CD4-positive, alpha-beta memory T cell (primary cell): ENCODE measurements at regions not wholly inside any gene's neighbourhood (a gene's known extent, or its start where the extent isn't known, plus 50 kb on each side); places are given as distances from the start of the nearest gene placed in this dataset.

Experiments
- CTCF ChIA-PET: fragments of 350-600 bp; sonication (Branson Sonifier 250); formaldehyde crosslinking; loops from one replicate; lab custom pipeline; 2021; ENCODE audit warnings: inconsistent platforms; ENCODE audit not compliant: partially characterized antibody; lab: Charles Lee
- POLR2A ChIA-PET: fragments of 350-600 bp; sonication (Branson Sonifier 250); formaldehyde crosslinking; loops from one replicate; lab custom pipeline; 2021; ENCODE audit not compliant: partially characterized antibody; lab: Charles Lee
- DNase-seq, 5 donors: peaks; one replicate each; pipeline versions ENCODE4 v3.0.0 to v3.0.0-alpha.2; 2020 to 2022; ENCODE audit warnings: mixed read lengths in 1 of 5
- H3K27ac ChIP-seq: one replicate; pipeline ENCODE4 v1.7.0; 2013; ENCODE audit warnings: low read depth, low read length
- H3K27me3 ChIP-seq: 2 replicates; pipeline ENCODE4 v1.7.0; 2013; ENCODE audit warnings: mild to moderate bottlenecking, low read length, moderate library complexity; ENCODE audit not compliant: insufficient read depth
- H3K36me3 ChIP-seq: 2 replicates; pipeline ENCODE4 v1.7.0; 2013; ENCODE audit warnings: mild to moderate bottlenecking, low read length, moderate library complexity; ENCODE audit not compliant: insufficient read depth
- H3K4me1 ChIP-seq: 2 replicates; pipeline ENCODE4 v1.7.0; 2013; ENCODE audit warnings: mild to moderate bottlenecking, low read length, moderate library complexity; ENCODE audit not compliant: insufficient read depth
- H3K4me3 ChIP-seq, 2 donors: one replicate each; pipeline ENCODE4 v1.7.0; 2013; ENCODE audit warnings: low read length in 2 of 2, mild to moderate bottlenecking in 1 of 2
- H3K9me3 ChIP-seq, 2 donors: one replicate each; pipeline ENCODE4 v1.7.0; 2013; ENCODE audit warnings: low read length in 2 of 2, control low read depth in 1 of 2; ENCODE audit not compliant: control insufficient read depth in 1 of 2
- H3K27ac Mint-ChIP-seq, 7 donors: one replicate each; pipeline ENCODE4 v1.8.0; 2020 to 2021; ENCODE audit warnings: mixed read lengths in 7 of 7, mild to moderate bottlenecking in 6 of 7, inconsistent platforms in 3 of 7, moderate library complexity in 3 of 7
- H3K27me3 Mint-ChIP-seq, 2 donors: one replicate each; pipeline ENCODE4 v1.8.0; 2020 to 2021; ENCODE audit warnings: mixed read lengths in 2 of 2
- H3K36me3 Mint-ChIP-seq, 2 donors: one replicate each; pipeline ENCODE4 v1.8.0; 2020 to 2021; ENCODE audit warnings: mixed read lengths in 2 of 2, inconsistent platforms in 1 of 2, mild to moderate bottlenecking in 1 of 2
- H3K4me1 Mint-ChIP-seq, 4 donors: one replicate each; pipeline ENCODE4 v1.8.0; 2020 to 2021; ENCODE audit warnings: mixed read lengths in 4 of 4, mild to moderate bottlenecking in 1 of 4
- H3K4me3 Mint-ChIP-seq, 8 donors: one replicate each; pipeline ENCODE4 v1.8.0; 2020 to 2021; ENCODE audit warnings: mixed read lengths in 8 of 8, mild to moderate bottlenecking in 7 of 8, moderate library complexity in 6 of 8, inconsistent platforms in 3 of 8
- H3K9me3 Mint-ChIP-seq, 8 donors: one replicate each; pipeline ENCODE4 v1.8.0; 2020 to 2021; ENCODE audit warnings: mixed read lengths in 8 of 8, mild to moderate bottlenecking in 5 of 8, inconsistent platforms in 3 of 8, moderate library complexity in 1 of 8
- intact Hi-C: fragments of 100-400 bp; cut with micrococcal nuclease; formaldehyde crosslinking; loops from one replicate; pipeline ENCODE4 v1.15.1; 2023

GRCh38 chr3:156768390-156768789, 57.8 kb upstream of the LEKR1 start:
- POLR2A ChIA-PET: no interaction called here

GRCh38 chr3:156769721-156770654, 56.2 kb upstream of the LEKR1 start:
- no peak for DNase-seq
- ChIA-PET POLR2A (no interaction called here), CTCF (no interaction called here)
- Histone ChIP-seq H3K27me3 (no peaks in the 10 kb centered on the region), H3K9me3 (no peaks in the 10 kb centered on the region), H3K36me3 (no peaks in the 10 kb centered on the region), H3K27ac (no peak overlapping the region), H3K4me1 (no peaks in the 10 kb centered on the region), H3K4me3 (no peak overlapping the region)
- Mint-ChIP-seq H3K4me1 (no peaks in the 10 kb centered on the region), H3K27me3 (no peaks in the 10 kb centered on the region), H3K27ac (no peak overlapping the region), H3K4me3 (no peak overlapping the region), H3K9me3 (no peaks in the 10 kb centered on the region), H3K36me3 (no peaks in the 10 kb centered on the region)
- intact Hi-C loops: no loop called here

More at GRCh38 chr3:156768390-156768789, 57.8 kb upstream of the LEKR1 start:
- Mint-ChIP-seq H3K27me3 (no peaks in the 10 kb centered on the region), H3K4me1 (no peaks in the 10 kb centered on the region), H3K27ac (no peak overlapping the region), H3K36me3 (no peaks in the 10 kb centered on the region), H3K4me3 (no peak overlapping the region), H3K9me3 (no peaks in the 10 kb centered on the region)
- Histone ChIP-seq H3K9me3 (no peaks in the 10 kb centered on the region), H3K27me3 (no peaks in the 10 kb centered on the region), H3K4me3 (no peak overlapping the region), H3K36me3 (no peaks in the 10 kb centered on the region), H3K4me1 (no peaks in the 10 kb centered on the region), H3K27ac (no peak overlapping the region)
- intact Hi-C loops: no loop called here
- CTCF ChIA-PET: interaction anchor here (0.8 kb wide), 1 partner anchor 17 kb away, joined by 4 read pairs; no protein-coding TSS in a partner anchor
- no peak for DNase-seq

- H3K36me3 Mint-ChIP-seq: no peaks in the 10 kb centered on the region
- intact Hi-C loops: no loop called here
- no peaks in the 10 kb centered on the region for H3K27me3 Mint-ChIP-seq
- H3K9me3 Mint-ChIP-seq: no peaks in the 10 kb centered on the region
- no peak overlapping the region for H3K4me3 Mint-ChIP-seq
- H3K4me3 ChIP-seq: no peak overlapping the region
- H3K36me3 ChIP-seq: no peaks in the 10 kb centered on the region
- no peaks in the 10 kb centered on the region for H3K4me1 ChIP-seq
- ChIA-PET POLR2A (no interaction called here), CTCF (no interaction called here)
- no peak for DNase-seq
- no peak overlapping the region for H3K27ac Mint-ChIP-seq
- no peak overlapping the region for H3K27ac ChIP-seq
- no peaks in the 10 kb centered on the region for H3K4me1 Mint-ChIP-seq
- H3K9me3 ChIP-seq: no peaks in the 10 kb centered on the region
- no peaks in the 10 kb centered on the region for H3K27me3 ChIP-seq
Observed at GRCh38 chr3:156770699-156771414, 55.3 kb upstream of the LEKR1 start.

- H3K9me3 ChIP-seq: no peaks in the 10 kb centered on the region
- H3K4me1 ChIP-seq: no peaks in the 10 kb centered on the region
- H3K36me3 ChIP-seq: no peaks in the 10 kb centered on the region
- H3K36me3 Mint-ChIP-seq: no peaks in the 10 kb centered on the region
- ChIA-PET CTCF (interaction anchor here (0.9 kb wide), 1 partner anchor 294 kb away, joined by 3 read pairs; no protein-coding TSS in a partner anchor), POLR2A (no interaction called here)
- no peaks in the 10 kb centered on the region for H3K9me3 Mint-ChIP-seq
- H3K27me3 ChIP-seq: no peaks in the 10 kb centered on the region
- peaks cover 0 to 2% (median 0%) of the 10 kb centered on the region in 4 donors for H3K4me1 Mint-ChIP-seq
- no peak overlapping the region for H3K4me3 Mint-ChIP-seq
- peaks cover 0 to 2% of the 10 kb centered on the region in 2 donors for H3K27me3 Mint-ChIP-seq
- intact Hi-C loops: no loop called here
- H3K27ac Mint-ChIP-seq: no peak overlapping the region
- H3K27ac ChIP-seq: no peak overlapping the region
- no peak for DNase-seq
- no peak overlapping the region for H3K4me3 ChIP-seq
Observed at GRCh38 chr3:156772588-156773206, 53.5 kb upstream of the LEKR1 start.

GRCh38 chr3:156776031-156776430, 50.1 kb upstream of the LEKR1 start:
- Mint-ChIP-seq H3K4me3 (no peak overlapping the region), H3K9me3 (no peaks in the 10 kb centered on the region), H3K36me3 (no peaks in the 10 kb centered on the region), H3K4me1 (peaks cover 0 to 2% (median 0%) of the 10 kb centered on the region in 4 donors), H3K27ac (peak overlapping the region in 1 of 7 donors; percentile 74), H3K27me3 (peaks cover 0 to 3% of the 10 kb centered on the region in 2 donors)
- DNase-seq: no peak
- no peaks in the 10 kb centered on the region for H3K9me3 ChIP-seq
- intact Hi-C loops: no loop called here
- no peaks in the 10 kb centered on the region for H3K4me1 ChIP-seq
- no peaks in the 10 kb centered on the region for H3K27me3 ChIP-seq
- ChIA-PET POLR2A (no interaction called here), CTCF (interaction anchor here (0.7 kb wide), 1 partner anchor 355 kb away, joined by 3 read pairs; no protein-coding TSS in a partner anchor)
- H3K4me3 ChIP-seq: no peak overlapping the region
- H3K36me3 ChIP-seq: no peaks in the 10 kb centered on the region
- no peak overlapping the region for H3K27ac ChIP-seq
